HepG2 (cell line): ENCODE measurements at regions not wholly inside any gene's neighbourhood (a gene's known extent, or its start where the extent isn't known, plus 50 kb on each side); places are given as distances from the start of the nearest gene placed in this dataset.

ENCODE experiments used
- ATAC-seq: fragments of 200-7000 bp; cut with Tn5 transposase; 3 replicates; pipeline ENCODE4 v1.9.1; 2020; ENCODE audit warnings: mild to moderate bottlenecking, moderate library complexity
- BruUV-seq: library from RNA; stranded (reverse); fragments of 400-500 nt; replicated peaks from 2 replicates; lab custom pipeline; 2021; lab: Mats Ljungman, UMichigan
- CTCF ChIA-PET: fragments of 300-600 bp; formaldehyde crosslinking; extraction: SDS; loops from one replicate; lab custom pipeline; 2021; ENCODE audit warnings: low total read pairs, inconsistent platforms, low intra/inter-chr PET ratio; lab: Yijun Ruan, JAX
- POLR2A ChIA-PET: fragments of 350-600 bp; sonication (Branson Sonifier 250); formaldehyde crosslinking; loops from one replicate; lab custom pipeline; 2020; ENCODE audit warnings: antibody characterized with exemption, inconsistent platforms; lab: Yijun Ruan, JAX
- DNase-seq: peaks from one replicate; pipeline ENCODE4 v3.0.0-alpha.2; 2015; ENCODE audit warnings: low spot score
- FAIRE-seq: peaks from 3 replicates; lab custom pipeline; 2011; peaks lifted over from hg19 to GRCh38; lab: Jason Lieb, UNC
- H2AFZ ChIP-seq: one replicate; pipeline ENCODE4 v1.6.1; 2011; ENCODE audit warnings: low read length, inconsistent platforms
- H3K27ac ChIP-seq: fragments of 300-600 bp; 3 replicates; pipeline ENCODE4 v1.8.0; 2011; ENCODE audit warnings: mixed run types, mild to moderate bottlenecking, mixed read lengths, low read length, inconsistent platforms; ENCODE audit not compliant: insufficient read depth; ENCODE audit errors: extremely low read length
- H3K27me3 ChIP-seq, 2 experiments: fragments of 200-600 bp in 1 of 2; 2 replicates in 1 of 2; 3 replicates in 1 of 2; pipeline versions ENCODE4 v1.6.0 to v1.8.0; 2011; ENCODE audit warnings: low read length in 2 of 2, mild to moderate bottlenecking in 2 of 2, moderate library complexity in 2 of 2, inconsistent platforms in 1 of 2; ENCODE audit not compliant: insufficient read depth in 2 of 2, control insufficient read depth in 1 of 2
- H3K36me3 ChIP-seq, 2 experiments: fragments of 200-600 bp in 1 of 2; replicated peaks in 1 of 2; 2 replicates in 1 of 2; 3 replicates in 1 of 2; pipeline versions ENCODE4 v1.5.1 to v1.8.0; 2011; ENCODE audit warnings: low read length in 2 of 2, inconsistent platforms in 1 of 2; ENCODE audit not compliant: insufficient read depth in 2 of 2, control insufficient read depth in 1 of 2
- H3K4me1 ChIP-seq: 2 replicates; pipeline ENCODE4 v1.5.1; 2012; ENCODE audit warnings: low read length, inconsistent platforms; ENCODE audit not compliant: insufficient read depth
- H3K4me2 ChIP-seq: 2 replicates; pipeline ENCODE4 v1.6.0; 2011; ENCODE audit warnings: low read depth, low read length, inconsistent platforms
- H3K4me3 ChIP-seq, 3 experiments: fragments of 200-600 bp in 1 of 3; sonication (generic), shearing (Covaris generic) in 1 of 3; replicated peaks in 1 of 3; 2 replicates each; pipeline ENCODE4 v1.5.1; 2011 to 2016; ENCODE audit warnings: low read length in 3 of 3, inconsistent platforms in 2 of 3, low read depth in 2 of 3, mild to moderate bottlenecking in 2 of 3, control low read depth in 1 of 3, mixed read lengths in 1 of 3; ENCODE audit not compliant: insufficient read depth in 1 of 3
- H3K79me2 ChIP-seq: one replicate; pipeline ENCODE4 v1.6.1; 2011; ENCODE audit warnings: low read length, inconsistent platforms; ENCODE audit not compliant: insufficient read depth
- H3K9ac ChIP-seq: 2 replicates; pipeline ENCODE4 v1.6.0; 2011; ENCODE audit warnings: mild to moderate bottlenecking, low read depth, low read length, inconsistent platforms; ENCODE audit not compliant: insufficient read depth
- H3K9me3 ChIP-seq: 2 replicates; pipeline ENCODE4 v1.5.1; 2012; ENCODE audit warnings: mild to moderate bottlenecking, low read length
- H4K20me1 ChIP-seq: 2 replicates; pipeline ENCODE4 v1.6.0; 2011; ENCODE audit warnings: inconsistent platforms, mild to moderate bottlenecking, low read length, moderate library complexity; ENCODE audit not compliant: insufficient read depth
- BRD4 ChIP-seq: sonication (generic); formaldehyde crosslinking; IDR thresholded peaks from 2 replicates; pipeline ENCODE4 v1.4.0; 2020; ENCODE audit warnings: missing genetic modification reagents
- ELF1 ChIP-seq: sonication (generic); formaldehyde crosslinking; IDR thresholded peaks from 2 replicates; pipeline ENCODE4 v1.4.0; 2020; ENCODE audit warnings: missing genetic modification reagents
- ELF3 ChIP-seq: IDR thresholded peaks from 2 replicates; pipeline ENCODE4 v1.6.1; 2016; ENCODE audit warnings: missing genetic modification reagents, missing compliant biosample characterization
- MAFK ChIP-seq, 2 experiments: IDR thresholded peaks in 1 of 2; conservative IDR thresholded peaks in 1 of 2; 2 replicates each; pipeline ENCODE4 v1.6.1; 2011; ENCODE audit warnings: improper control_type of control experiment in 2 of 2, low read length in 2 of 2
- NONO ChIP-seq, 2 experiments: fragments of 450-650 bp in 1 of 2; sonication (generic) in 1 of 2; formaldehyde crosslinking in 1 of 2; IDR thresholded peaks in 1 of 2; conservative IDR thresholded peaks in 1 of 2; 2 replicates each; pipeline versions ENCODE4 v1.6.1 to v1.8.0; 2017 to 2022; ENCODE audit warnings: mild to moderate bottlenecking in 1 of 2, missing genetic modification reagents in 1 of 2, moderate library complexity in 1 of 2
- NR1H2 ChIP-seq: sonication (generic); formaldehyde crosslinking; IDR thresholded peaks from 2 replicates; pipeline ENCODE4 v1.8.1; 2022; ENCODE audit warnings: low read depth, missing genetic modification reagents, borderline replicate concordance
- PATZ1 ChIP-seq: sonication (generic); formaldehyde crosslinking; IDR thresholded peaks from 2 replicates; pipeline ENCODE4 v1.4.0; 2020; ENCODE audit warnings: missing genetic modification reagents
- PRDM15 ChIP-seq: sonication (generic); formaldehyde crosslinking; IDR thresholded peaks from 2 replicates; pipeline ENCODE4 v1.4.0; 2020; ENCODE audit warnings: missing genetic modification reagents
- ZBTB20 ChIP-seq: sonication (generic); formaldehyde crosslinking; IDR thresholded peaks from 2 replicates; pipeline ENCODE4 v1.8.1; 2023; ENCODE audit warnings: missing genetic modification reagents, low read depth, mild to moderate bottlenecking, borderline replicate concordance
- ZFP37 ChIP-seq: sonication (generic); formaldehyde crosslinking; IDR thresholded peaks from 2 replicates; pipeline ENCODE4 v1.4.0; 2020; ENCODE audit warnings: missing genetic modification reagents, borderline replicate concordance
- ZNF230 ChIP-seq: sonication (generic); formaldehyde crosslinking; IDR thresholded peaks from 2 replicates; pipeline ENCODE4 v1.4.0; 2020; ENCODE audit warnings: mild to moderate bottlenecking, missing genetic modification reagents
- ZNF276 ChIP-seq: sonication (generic); formaldehyde crosslinking; IDR thresholded peaks from 2 replicates; pipeline ENCODE4 v1.4.0; 2020; ENCODE audit warnings: mild to moderate bottlenecking, low read depth, missing genetic modification reagents
- ZNF331 ChIP-seq: sonication (generic); formaldehyde crosslinking; IDR thresholded peaks from 2 replicates; pipeline ENCODE4 v1.4.0; 2020; ENCODE audit warnings: missing genetic modification reagents
- ZNF597 ChIP-seq: sonication (generic); formaldehyde crosslinking; IDR thresholded peaks from 2 replicates; pipeline ENCODE4 v1.5.0; 2020; ENCODE audit warnings: missing genetic modification reagents
- WGBS: methylation state at CpG from one replicate; pipeline ENCODE4 v1.1.6; 2017; ENCODE audit warnings: low lambda C conversion rate; 5-methylcytosine and 5-hydroxymethylcytosine counted together
- in situ Hi-C: cut with HindIII; loops from 2 replicates; pipeline ENCODE4 v1.10.0; 2017; ENCODE audit warnings: low pct_unique_long_range_greater_than_20kb; ENCODE audit not compliant: extremely low pct_ligation_motif_present
- intact Hi-C: fragments of 100-400 bp; cut with micrococcal nuclease; formaldehyde crosslinking; loops from one replicate; pipeline ENCODE4 v1.10.0; 2022; ENCODE audit not compliant: unreplicated experiment

GRCh38 chr15:72965671-72966070 lies 86.6 kb upstream of the NEO1 start:
- ChIA-PET CTCF (no interaction called here), POLR2A (no interaction called here)
- H2AFZ ChIP-seq, result no peak overlapping the region
- in situ Hi-C loops (no loop called here), intact Hi-C loops (no loop called here)
- FAIRE-seq (no peak), ATAC-seq (no peak), DNase-seq (no peak)
- BruUV-seq, result no TSS peak
- no peaks in the 10 kb centered on the region for H3K9me3 ChIP-seq
- H3K27me3 ChIP-seq, result no peaks in the 10 kb centered on the region
- H3K4me1 ChIP-seq, result no peaks in the 10 kb centered on the region
- H3K36me3 ChIP-seq, result no peaks in the 10 kb centered on the region
- TF ChIP-seq ZNF597 (CRISPR knock-in tag) (no peak), ZBTB20 (CRISPR knock-in tag) (no peak), BRD4 (CRISPR knock-in tag) (no peak), NR1H2 (no peak), ZNF331 (CRISPR knock-in tag) (no peak), PRDM15 (CRISPR knock-in tag) (no peak), ELF1 (CRISPR knock-in tag) (no peak), PATZ1 (CRISPR knock-in tag) (no peak), NONO (IDR thresholded peaks at IDR 0.05) (no peak), NONO (CRISPR knock-in tag; conservative IDR thresholded peaks at IDR 0.05) (no peak), ZNF276 (CRISPR knock-in tag) (no peak), MAFK (conservative IDR thresholded peaks at IDR 0.05 in 1 of 2, IDR thresholded peaks at IDR 0.05 in 1 of 2; ENCODE audit: low read length in 2 of 2) (no peak), ZNF230 (no peak), ELF3 (CRISPR knock-in tag) (no peak), ZFP37 (CRISPR knock-in tag) (no peak)
- H3K27ac ChIP-seq, result no peak overlapping the region
- H3K4me3 ChIP-seq, result no peak overlapping the region
- no peak overlapping the region for H3K9ac ChIP-seq
- no peaks in the 10 kb centered on the region; the same call in 1 of the 2 replicates for H4K20me1 ChIP-seq
- WGBS, result 12% methylated on average over 3 of the region's 3 CpGs
- no peaks in the 10 kb centered on the region for H3K79me2 ChIP-seq
- no peak overlapping the region for H3K4me2 ChIP-seq
